DOHH2 (cell line): ENCODE measurements at regions not wholly inside any gene's neighbourhood (a gene's known extent, or its start where the extent isn't known, plus 50 kb on each side); places are given as distances from the start of the nearest gene placed in this dataset.

Experiments used
- CTCF ChIP-seq: fragments of 200-600 bp; sonication (generic); IDR thresholded peaks from one replicate; pipeline ENCODE4 v1.5.1; 2014; ENCODE audit warnings: antibody characterized with exemption, mild to moderate bottlenecking, low read depth, low read length; ENCODE audit not compliant: poor library complexity, severe bottlenecking
- EZH2phosphoT487 ChIP-seq: fragments of 200-600 bp; sonication (generic); IDR thresholded peaks from 2 replicates; pipeline ENCODE4 v1.6.1; 2017; ENCODE audit warnings: borderline replicate concordance, mild to moderate bottlenecking, antibody characterized with exemption, low read length, moderate library complexity, mixed read lengths

GRCh38 chr20:21632031-21632734, 73.3 kb upstream of the PAX1 start:
- TF ChIP-seq CTCF = no peak
- TF ChIP-seq EZH2phosphoT487 = no peak
